ENCODE measurements at regions not wholly inside any gene's neighbourhood (a gene's known extent, or its start where the extent isn't known, plus 50 kb on each side); places are given as distances from the start of the nearest gene placed in this dataset.

DNA sequence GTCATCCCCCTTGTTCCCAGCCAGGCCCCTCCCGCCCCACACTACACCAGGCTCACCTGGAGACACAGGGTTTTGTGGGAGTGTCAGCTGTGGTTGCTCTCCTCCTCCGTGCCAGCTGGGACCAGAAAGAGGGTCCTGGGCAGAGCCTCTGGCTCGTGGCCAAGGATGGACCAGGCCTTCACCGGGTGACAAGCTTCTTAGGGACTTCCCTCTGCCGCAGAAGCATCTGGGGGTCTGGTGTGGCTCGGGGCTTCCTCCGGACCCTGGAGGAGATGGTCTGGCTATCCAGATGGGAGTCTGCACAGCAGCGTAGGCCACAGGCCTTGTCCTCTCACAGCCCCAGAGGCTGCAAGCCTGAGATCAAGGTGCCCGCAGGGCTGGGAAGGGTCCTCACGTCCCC, 63.8 kb upstream of the CFAP46 start:
- no peak for DNase-seq (ENCODE audit: low read depth)

DNA sequence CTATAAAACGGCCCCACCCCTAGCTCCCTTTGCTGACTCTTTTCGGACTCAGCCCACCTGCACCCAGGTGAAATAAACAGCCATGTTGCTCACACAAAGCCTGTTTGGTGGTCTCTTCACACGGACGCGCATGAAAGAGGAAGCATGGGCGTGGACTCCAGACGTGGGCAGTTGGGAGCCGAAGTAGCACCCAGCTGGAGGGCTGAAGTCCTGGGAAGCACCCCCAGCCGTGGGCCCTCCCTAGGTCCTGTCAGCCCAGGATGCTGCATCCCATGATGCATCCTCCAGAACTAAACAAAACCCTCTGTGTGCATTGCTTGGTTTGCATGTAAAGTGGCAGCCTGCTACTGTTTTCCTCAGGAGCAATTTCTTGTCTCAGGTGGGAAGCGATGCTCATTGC, 62.1 kb upstream of the CFAP46 start:
- DNase-seq (ENCODE audit: low read depth): no peak

DNA sequence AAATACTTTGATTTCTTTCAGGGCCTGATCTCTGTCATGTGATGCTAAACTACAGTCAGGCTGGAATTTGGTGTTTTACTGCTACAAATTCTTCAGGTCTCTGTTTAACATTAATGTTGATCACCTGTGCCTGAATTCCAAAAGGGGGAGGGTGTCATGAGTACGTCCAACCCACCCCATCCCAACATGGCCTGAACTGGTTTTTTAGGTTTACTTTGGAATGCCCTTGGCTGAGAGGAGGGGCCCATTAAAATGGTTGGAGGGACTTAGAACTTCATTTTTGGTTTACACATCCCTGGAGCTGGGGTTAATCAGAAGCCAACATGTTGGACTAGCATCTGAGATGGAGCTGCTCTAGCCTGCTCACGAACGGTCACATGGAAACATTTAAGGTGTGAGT, 60.8 kb upstream of the CFAP46 start:
- no peak for DNase-seq (ENCODE audit: low read depth)

DNA sequence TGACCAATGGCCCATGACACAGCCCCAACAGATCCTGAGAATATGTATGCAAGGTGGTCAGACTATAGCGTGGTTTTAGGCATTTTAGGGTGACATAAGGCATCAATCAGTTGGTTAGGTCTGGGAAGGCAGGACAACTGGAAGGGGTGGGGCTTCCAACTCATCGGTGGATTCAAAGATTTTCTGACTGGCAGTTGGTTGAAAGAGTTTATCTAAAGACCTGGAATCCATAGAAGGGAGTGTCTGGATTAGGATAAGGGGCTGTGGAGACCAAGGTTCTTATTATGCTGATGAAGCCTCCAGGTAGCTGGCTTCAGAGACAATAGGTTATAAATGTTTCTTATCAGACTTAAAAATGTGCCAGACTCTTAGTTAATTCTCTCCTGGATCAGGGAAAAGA, 60.3 kb upstream of the CFAP46 start:
- DNase-seq (ENCODE audit: low read depth): no peak

DNA sequence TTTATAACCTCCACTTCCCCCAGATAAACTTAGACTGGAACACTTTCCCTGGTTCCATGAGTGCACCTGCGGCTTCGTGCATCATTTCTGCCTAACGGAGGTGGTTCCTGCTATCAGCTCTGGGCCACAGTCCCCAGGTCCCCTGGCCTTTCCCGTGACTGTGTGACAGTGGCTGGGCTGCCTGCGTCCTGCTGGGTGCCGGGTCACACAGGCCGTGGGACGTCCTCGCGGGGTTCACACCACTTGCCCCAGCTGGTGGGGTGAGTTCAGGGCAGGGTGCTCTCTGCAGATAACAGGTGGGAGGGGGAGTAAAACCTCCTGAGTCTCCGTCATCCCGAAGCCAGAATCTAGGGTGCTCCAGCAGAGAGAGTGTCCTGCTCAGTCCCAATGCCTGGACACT, 58.7 kb upstream of the CFAP46 start:
- DNase-seq (ENCODE audit: low read depth): no peak

DNA sequence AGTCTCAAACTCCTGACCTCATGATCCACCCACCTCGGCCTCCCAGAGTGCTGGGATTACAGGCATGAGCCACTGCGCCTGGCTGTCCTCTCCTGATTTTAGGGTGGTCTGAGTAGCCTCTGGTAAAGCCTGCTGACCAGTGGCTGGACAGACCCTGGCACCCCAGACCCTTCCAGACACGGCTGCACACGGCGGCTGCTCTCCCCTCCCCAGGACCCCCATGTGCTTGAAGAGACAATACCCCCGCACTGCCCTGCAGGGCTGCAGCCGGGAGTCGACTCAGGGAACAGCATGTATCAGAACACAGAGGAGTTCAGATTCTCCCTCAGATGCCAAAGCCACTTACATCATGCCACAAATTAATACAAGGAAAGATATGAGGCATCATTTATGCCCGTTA, 58.3 kb upstream of the CFAP46 start:
- no peak for DNase-seq (ENCODE audit: low read depth)

DNA sequence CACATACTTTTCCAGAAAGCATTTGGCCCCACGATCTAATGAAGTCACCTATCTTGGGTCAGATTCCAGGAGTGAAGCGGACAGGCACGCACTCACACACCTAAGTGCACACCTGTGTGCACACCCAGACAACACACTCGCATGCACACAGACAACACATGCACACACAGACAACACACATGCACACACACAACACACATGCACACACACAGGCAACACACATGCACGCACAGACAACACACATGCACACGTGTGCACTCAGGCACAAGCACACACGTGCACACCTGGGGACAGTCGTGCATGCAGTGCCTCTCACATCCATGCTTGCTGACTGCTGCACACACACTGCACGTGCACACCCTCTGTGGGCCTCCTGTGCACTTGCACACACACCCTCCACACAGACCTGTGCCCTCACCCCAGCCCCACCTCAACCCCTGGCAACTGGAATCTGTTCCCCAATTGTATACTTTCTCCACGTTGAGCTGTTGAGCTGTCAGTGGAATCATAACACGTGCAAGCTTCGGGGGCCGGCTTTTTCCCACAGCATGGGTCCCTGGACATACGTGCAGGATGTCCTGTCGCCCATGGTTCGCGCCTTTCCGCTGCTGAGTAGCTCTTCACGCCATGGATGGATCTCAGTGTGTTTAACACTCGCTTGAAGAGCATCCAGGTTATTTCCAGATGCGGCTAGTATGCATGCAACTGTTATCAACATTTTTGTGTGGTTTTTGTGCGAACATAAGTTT, 55.3 kb upstream of the CFAP46 start:
- no peak for DNase-seq (ENCODE audit: low read depth)

DNA sequence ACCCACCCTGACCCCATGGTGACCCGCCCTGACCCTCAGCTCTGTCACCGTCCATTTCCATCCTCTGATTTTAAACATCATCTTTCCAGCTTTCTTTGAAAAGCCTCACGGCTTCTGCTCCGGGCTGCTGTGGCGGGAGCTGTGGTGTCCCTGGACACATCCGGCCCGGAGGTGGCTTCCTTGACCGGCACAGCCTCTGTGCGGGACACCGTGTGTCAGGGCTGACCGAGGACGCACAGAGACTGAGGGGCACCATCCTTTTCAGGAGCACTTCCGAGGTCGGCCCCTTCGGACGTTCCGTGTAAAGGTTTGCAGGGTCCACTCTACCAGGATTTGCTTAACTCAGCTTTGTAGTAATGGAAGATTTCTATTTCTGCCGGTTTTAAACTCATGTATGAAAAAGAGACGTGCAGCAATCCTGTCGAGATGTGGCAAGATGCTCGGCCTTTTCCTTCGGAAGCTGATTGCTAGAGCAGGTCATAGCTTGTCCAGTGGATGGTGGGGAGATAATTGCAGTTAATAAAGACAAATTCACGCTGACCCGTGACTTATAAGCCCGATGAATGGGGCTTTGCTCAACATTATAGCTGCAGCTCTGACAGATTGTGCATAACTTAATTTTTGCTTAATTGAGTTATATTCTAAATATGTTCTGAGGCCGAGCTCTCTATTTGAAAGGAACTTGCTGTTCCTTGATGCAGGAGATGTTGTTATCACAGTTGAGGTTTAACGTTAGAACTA, 54.4 kb upstream of the CFAP46 start:
- DNase-seq (ENCODE audit: low read depth): no peak

DNA sequence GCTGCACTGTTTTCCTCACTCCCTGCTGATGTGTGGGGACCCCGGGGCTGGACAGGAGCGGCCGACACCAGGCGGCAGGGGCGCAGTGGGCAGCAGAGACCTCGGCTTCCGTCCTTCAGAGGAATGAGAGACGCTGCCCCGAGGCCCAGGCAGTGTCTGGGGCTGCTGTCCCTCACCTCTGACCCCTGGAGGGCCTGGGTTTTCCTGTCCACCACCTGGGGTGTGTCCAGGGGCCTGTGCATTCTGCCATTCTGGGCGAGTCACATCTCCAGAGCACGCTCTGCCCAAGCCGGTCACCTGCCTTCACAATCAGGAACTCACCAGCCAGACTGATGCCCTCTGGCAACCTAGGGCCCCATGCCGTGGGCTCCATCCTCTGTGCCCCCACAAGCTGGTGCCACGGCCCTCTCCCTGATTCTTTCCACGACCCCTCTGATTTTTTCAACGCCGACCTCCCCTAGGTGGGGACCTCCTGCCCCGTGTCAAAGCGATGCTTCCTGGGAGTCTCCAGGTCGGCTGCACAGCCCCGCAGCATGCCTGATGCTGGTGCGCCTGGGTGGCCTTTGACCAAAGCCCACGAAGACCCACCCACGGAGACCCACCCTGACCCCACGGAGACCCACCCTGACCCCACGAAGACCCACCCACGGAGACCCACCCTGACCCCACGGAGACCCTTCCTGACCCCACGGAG, 53.7 kb upstream of the CFAP46 start:
- no peak for DNase-seq (ENCODE audit: low read depth)

DNA sequence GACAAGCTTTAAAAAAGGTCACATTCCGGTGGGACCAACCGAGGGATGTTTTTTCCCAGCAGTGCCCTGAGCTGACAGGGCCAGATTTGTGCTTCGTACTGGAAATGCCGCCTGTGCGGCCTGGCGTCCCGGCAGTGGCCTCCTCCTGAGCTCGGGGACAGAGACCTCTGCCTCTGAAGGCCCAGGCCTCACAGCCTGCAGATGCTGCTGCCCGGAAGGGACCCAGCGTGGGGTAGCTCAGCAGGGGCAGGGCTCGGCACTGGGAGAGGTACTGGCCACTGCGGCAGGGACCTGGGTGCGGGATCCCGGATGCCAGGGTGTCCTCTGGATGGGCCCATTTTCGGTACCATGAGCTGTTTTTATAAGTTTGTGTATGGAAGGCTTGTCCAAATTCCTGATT, 52.4 kb upstream of the CFAP46 start:
- DNase-seq (ENCODE audit: low read depth): no peak

DNA sequence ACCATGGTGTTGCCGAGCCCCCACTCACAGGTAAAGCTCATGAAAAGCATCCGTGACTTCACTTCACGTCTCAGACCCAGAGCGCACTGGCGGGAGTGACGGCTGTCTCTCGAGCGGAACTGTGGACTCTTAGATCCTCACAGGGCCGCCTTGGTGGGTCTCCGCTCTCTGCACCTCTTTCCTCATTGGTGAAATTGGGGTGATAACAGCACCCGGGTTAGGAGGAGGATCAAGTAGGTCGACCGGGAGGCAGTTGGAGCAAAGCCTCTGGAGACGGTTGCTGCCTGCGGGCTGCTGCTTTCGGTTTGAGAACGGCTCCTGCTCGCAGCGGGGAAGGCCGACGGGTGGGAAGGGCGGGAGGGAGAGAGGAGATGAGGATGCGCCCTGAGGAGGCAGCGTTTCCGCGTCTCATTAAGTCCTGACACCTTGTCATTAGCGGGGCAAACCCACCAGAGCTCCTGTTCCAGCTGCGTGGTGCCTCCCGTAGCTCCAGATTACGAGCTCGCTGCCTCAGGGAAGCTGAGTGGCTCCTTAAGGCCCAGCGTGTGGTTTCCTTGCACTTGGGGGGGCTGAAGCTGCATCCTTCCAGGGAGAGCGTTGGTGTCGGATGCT, 51.9 kb upstream of the CFAP46 start:
- DNase-seq (ENCODE audit: low read depth): peak; percentile 11

DNA sequence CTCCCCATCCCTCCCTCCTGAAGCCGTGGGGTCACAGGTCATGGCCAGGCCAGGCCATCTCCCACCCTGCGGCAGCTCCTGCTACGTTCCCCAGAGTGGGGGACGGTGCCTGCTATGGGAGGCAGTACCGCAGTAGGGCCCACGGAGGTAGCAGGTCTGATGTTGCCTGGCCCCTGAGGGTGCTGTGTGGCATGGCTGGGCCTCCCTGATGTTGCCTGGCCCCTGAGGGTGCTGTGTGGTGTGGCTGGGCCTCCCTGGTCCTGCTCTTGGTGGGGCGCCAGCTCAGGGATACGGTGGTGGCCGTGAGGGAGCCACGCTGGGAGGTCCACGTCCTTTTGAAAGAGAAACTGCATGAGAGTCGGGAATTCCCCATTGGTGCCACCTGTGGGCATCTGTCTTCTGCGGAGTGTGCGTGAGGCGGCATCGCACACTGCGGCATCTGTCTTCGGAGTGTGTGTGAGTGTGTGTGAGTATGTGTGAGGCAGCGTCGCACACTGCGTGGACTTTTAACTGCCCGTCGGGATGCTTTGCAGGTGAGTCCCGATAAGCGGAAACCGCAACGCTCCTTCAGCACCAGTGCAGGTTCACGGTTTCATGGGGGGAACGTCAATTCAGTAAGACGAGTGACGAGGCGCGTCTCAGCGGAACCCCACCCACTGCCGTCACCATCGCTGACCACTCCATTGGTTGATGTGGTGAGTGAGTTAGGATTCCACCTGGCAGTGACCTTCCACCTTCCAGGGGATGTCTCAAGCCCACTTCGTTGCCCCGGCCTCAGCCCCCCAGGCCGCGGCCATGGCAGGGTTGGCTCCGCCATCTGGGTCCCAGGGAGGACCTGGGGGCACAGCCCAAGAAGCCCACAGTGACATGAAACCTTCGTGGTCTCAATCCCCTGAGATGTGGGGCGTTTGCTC, 51.2 kb upstream of the CFAP46 start:
- no peak for DNase-seq (ENCODE audit: low read depth)

DNA sequence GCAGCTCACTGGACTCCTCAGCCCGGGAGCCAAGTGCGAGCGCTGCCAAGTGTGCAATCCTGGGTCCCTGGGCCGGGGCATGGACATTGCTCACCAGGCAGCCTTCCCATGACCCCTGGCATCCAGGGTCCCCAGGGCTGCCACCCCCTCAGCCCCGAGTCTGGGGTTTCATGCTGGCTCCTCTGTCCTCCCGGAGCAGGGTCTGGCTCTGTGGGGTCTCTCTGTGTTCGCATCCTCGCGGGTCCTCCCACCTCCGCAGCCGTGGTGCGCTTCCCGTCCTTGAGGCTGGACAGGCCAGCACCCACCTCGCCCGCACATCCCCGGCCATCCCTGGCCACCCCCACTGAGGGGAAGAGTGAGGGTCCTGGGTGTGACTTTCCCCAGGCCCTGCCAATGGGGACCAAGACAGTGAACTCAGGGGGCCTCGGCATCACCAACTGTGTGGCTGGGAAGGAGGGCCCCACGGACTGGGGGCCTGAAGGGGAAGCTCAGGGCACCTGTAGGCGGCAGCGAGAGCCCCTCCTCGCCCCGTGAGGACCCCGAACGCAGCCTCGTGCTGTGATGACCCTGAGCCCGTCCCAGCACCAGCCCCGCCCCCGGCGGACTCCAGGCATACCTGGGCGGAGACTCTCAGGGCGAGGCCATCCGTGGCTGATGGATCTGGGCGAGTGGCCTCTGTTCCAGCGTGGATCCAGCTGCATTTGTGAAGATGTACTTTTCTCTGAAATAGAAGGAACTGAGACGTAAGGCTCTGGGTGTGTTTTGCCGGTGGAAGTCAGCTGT, 50.3 kb upstream of the CFAP46 start:
- DNase-seq (ENCODE audit: low read depth): no peak

Data from iris pigment epithelial cell (primary cell).